ENCODE measurements at regions not wholly inside any gene's neighbourhood (a gene's known extent, or its start where the extent isn't known, plus 50 kb on each side); places are given as distances from the start of the nearest gene placed in this dataset.

GRCh38 chr15:69815793-69816192 lies 281.9 kb downstream of the TLE3 start:
- Histone ChIP-seq H3K27me3 (ENCODE audit: control insufficient read depth in 1 of 2, insufficient read depth in 2 of 2, low read length in 2 of 2) (no peaks in the 10 kb centered on the region), H3K4me3 (ENCODE audit: low read depth in 1 of 2, low read length in 2 of 2) (no peak overlapping the region), H3K9ac (ENCODE audit: low read length) (no peak overlapping the region), H3K9me3 (ENCODE audit: low read length) (no peaks in the 10 kb centered on the region), H3K36me3 (ENCODE audit: insufficient read depth, low read length) (no peaks in the 10 kb centered on the region), H3K27ac (ENCODE audit: low read depth, low read length) (no peak overlapping the region), H3K4me1 (ENCODE audit: insufficient read depth, low read length) (no peaks in the 10 kb centered on the region)

GRCh38 chr15:69816522-69816921 lies 281.2 kb downstream of the TLE3 start:
- no peaks in the 10 kb centered on the region for H3K9me3 ChIP-seq (ENCODE audit: low read length)
- H3K4me3 ChIP-seq (ENCODE audit: low read depth in 1 of 2, low read length in 2 of 2), result no peak overlapping the region

DNA sequence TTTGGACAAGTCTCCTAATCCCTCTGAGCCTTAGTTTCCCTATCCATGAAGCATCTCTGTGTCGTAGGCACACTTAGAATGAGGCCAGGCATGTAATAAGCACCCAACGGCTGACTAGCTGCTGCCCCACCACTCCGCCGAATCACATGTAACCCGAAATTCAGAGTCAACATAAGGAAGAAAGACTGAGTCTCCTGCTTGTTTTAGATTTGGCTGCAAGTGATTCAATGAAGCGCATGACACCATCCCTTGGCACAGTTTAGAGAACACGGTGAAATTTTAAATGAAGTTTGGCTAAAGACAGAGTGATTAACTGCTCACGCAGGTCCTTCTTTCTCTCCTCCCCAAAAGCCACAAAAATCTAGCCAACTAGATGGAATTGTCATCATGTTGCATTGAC lies 279.2 kb downstream of the TLE3 start:
- H3K27me3 ChIP-seq (ENCODE audit: control insufficient read depth in 1 of 2, insufficient read depth in 2 of 2, low read length in 2 of 2), result no peaks in the 10 kb centered on the region
- no peaks in the 10 kb centered on the region for H3K9me3 ChIP-seq (ENCODE audit: low read length)
- H3K27ac ChIP-seq (ENCODE audit: low read depth, low read length), result no peak overlapping the region
- no peak overlapping the region for H3K9ac ChIP-seq (ENCODE audit: low read length)
- no peaks in the 10 kb centered on the region for H3K36me3 ChIP-seq (ENCODE audit: insufficient read depth, low read length)
- H3K4me3 ChIP-seq (ENCODE audit: low read depth in 1 of 2, low read length in 2 of 2), result no peak overlapping the region
- H3K4me1 ChIP-seq (ENCODE audit: insufficient read depth, low read length), result no peaks in the 10 kb centered on the region

More at GRCh38 chr15:69816522-69816921, 281.2 kb downstream of the TLE3 start:
- H3K27ac ChIP-seq (ENCODE audit: low read depth, low read length), result no peak overlapping the region
- no peaks in the 10 kb centered on the region for H3K36me3 ChIP-seq (ENCODE audit: insufficient read depth, low read length)
- no peaks in the 10 kb centered on the region for H3K27me3 ChIP-seq (ENCODE audit: control insufficient read depth in 1 of 2, insufficient read depth in 2 of 2, low read length in 2 of 2)
- H3K4me1 ChIP-seq (ENCODE audit: insufficient read depth, low read length), result no peaks in the 10 kb centered on the region
- no peak overlapping the region for H3K9ac ChIP-seq (ENCODE audit: low read length)

DNA sequence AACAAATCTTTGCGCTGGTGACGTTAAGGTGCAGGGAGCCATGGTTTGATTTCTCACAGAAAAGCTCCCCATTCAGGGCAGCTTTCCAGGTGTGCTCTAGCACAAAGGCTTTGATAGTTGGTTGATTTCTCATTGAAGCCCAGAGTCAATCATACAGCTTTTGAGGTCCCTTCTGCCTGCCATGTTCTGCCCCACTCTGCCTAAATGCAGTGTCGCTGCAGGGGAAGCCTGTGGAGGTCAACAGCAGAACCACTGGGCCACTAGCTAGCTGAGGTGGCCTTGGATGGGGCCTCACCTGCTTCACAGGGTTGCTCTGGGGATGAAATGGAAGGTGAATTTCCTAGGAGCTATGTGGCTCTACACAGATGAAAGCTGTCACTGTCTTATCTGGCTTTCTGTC lies 278.3 kb downstream of the TLE3 start:
- H3K36me3 ChIP-seq (ENCODE audit: insufficient read depth, low read length), result no peaks in the 10 kb centered on the region
- H3K27me3 ChIP-seq (ENCODE audit: control insufficient read depth in 1 of 2, insufficient read depth in 2 of 2, low read length in 2 of 2), result no peaks in the 10 kb centered on the region
- H3K4me1 ChIP-seq (ENCODE audit: insufficient read depth, low read length), result no peaks in the 10 kb centered on the region
- H3K4me3 ChIP-seq (ENCODE audit: low read depth in 1 of 2, low read length in 2 of 2), result no peak overlapping the region
- H3K9ac ChIP-seq (ENCODE audit: low read length), result no peak overlapping the region
- H3K27ac ChIP-seq (ENCODE audit: low read depth, low read length), result no peak overlapping the region
- H3K9me3 ChIP-seq (ENCODE audit: low read length), result no peaks in the 10 kb centered on the region

GRCh38 chr15:69820819-69821218 lies 276.9 kb downstream of the TLE3 start:
- Histone ChIP-seq H3K4me3 (ENCODE audit: low read depth in 1 of 2, low read length in 2 of 2) (no peak overlapping the region), H3K36me3 (ENCODE audit: insufficient read depth, low read length) (no peaks in the 10 kb centered on the region), H3K9ac (ENCODE audit: low read length) (no peak overlapping the region), H3K27me3 (ENCODE audit: control insufficient read depth in 1 of 2, insufficient read depth in 2 of 2, low read length in 2 of 2) (no peaks in the 10 kb centered on the region), H3K9me3 (ENCODE audit: low read length) (no peaks in the 10 kb centered on the region), H3K4me1 (ENCODE audit: insufficient read depth, low read length) (no peaks in the 10 kb centered on the region), H3K27ac (ENCODE audit: low read depth, low read length) (no peak overlapping the region)

GRCh38 chr15:69823223-69823907 lies 274.4 kb downstream of the TLE3 start:
- no peaks in the 10 kb centered on the region for H3K27me3 ChIP-seq (ENCODE audit: control insufficient read depth in 1 of 2, insufficient read depth in 2 of 2, low read length in 2 of 2)
- H3K4me3 ChIP-seq (ENCODE audit: low read depth in 1 of 2, low read length in 2 of 2), result no peak overlapping the region
- no peak overlapping the region for H3K9ac ChIP-seq (ENCODE audit: low read length)
- H3K4me1 ChIP-seq (ENCODE audit: insufficient read depth, low read length), result no peaks in the 10 kb centered on the region
- no peaks in the 10 kb centered on the region for H3K36me3 ChIP-seq (ENCODE audit: insufficient read depth, low read length)
- no peak overlapping the region for H3K27ac ChIP-seq (ENCODE audit: low read depth, low read length)
- no peaks in the 10 kb centered on the region for H3K9me3 ChIP-seq (ENCODE audit: low read length)

GRCh38 chr15:69824075-69824876 lies 273.4 kb downstream of the TLE3 start:
- no peak overlapping the region for H3K9ac ChIP-seq (ENCODE audit: low read length)
- H3K9me3 ChIP-seq (ENCODE audit: low read length), result no peaks in the 10 kb centered on the region
- no peak overlapping the region for H3K27ac ChIP-seq (ENCODE audit: low read depth, low read length)
- H3K27me3 ChIP-seq (ENCODE audit: control insufficient read depth in 1 of 2, insufficient read depth in 2 of 2, low read length in 2 of 2), result no peaks in the 10 kb centered on the region
- H3K4me3 ChIP-seq (ENCODE audit: low read depth in 1 of 2, low read length in 2 of 2), result no peak overlapping the region
- H3K4me1 ChIP-seq (ENCODE audit: insufficient read depth, low read length), result no peaks in the 10 kb centered on the region
- H3K36me3 ChIP-seq (ENCODE audit: insufficient read depth, low read length), result no peaks in the 10 kb centered on the region

GRCh38 chr15:69824877-69825406 lies 272.8 kb downstream of the TLE3 start:
- H3K36me3 ChIP-seq (ENCODE audit: insufficient read depth, low read length), result no peaks in the 10 kb centered on the region
- no peaks in the 10 kb centered on the region for H3K9me3 ChIP-seq (ENCODE audit: low read length)
- no peaks in the 10 kb centered on the region for H3K27me3 ChIP-seq (ENCODE audit: control insufficient read depth in 1 of 2, insufficient read depth in 2 of 2, low read length in 2 of 2)
- no peak overlapping the region for H3K4me3 ChIP-seq (ENCODE audit: low read depth in 1 of 2, low read length in 2 of 2)
- H3K27ac ChIP-seq (ENCODE audit: low read depth, low read length), result no peak overlapping the region
- H3K4me1 ChIP-seq (ENCODE audit: insufficient read depth, low read length), result no peaks in the 10 kb centered on the region
- H3K9ac ChIP-seq (ENCODE audit: low read length), result no peak overlapping the region

- Histone ChIP-seq H3K27ac (ENCODE audit: low read depth, low read length) (no peak overlapping the region), H3K9ac (ENCODE audit: low read length) (no peak overlapping the region), H3K9me3 (ENCODE audit: low read length) (no peaks in the 10 kb centered on the region), H3K4me3 (ENCODE audit: low read depth in 1 of 2, low read length in 2 of 2) (no peak overlapping the region), H3K4me1 (ENCODE audit: insufficient read depth, low read length) (no peaks in the 10 kb centered on the region), H3K36me3 (ENCODE audit: insufficient read depth, low read length) (no peaks in the 10 kb centered on the region), H3K27me3 (ENCODE audit: control insufficient read depth in 1 of 2, insufficient read depth in 2 of 2, low read length in 2 of 2) (no peaks in the 10 kb centered on the region)
These were observed 271.5 kb downstream of the TLE3 start for GRCh38 chr15:69825941-69826818.

DNA sequence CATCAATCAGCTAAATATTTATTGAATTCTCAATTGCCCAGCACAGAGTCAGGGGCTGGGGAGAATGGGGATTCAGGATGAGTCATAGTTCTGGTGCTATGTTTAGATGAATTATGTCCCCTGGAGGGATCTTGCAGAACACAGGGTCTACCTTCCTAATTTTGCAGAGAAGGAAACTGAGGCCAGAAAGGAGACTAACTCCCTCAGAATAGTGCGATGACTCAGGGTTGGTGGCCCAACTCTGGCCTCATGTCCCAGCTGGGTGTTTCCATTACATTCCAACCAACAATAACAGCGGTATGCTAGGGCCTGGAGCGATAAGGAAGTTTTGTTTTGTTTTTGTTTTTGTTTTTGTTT lies 270.9 kb downstream of the TLE3 start:
- Histone ChIP-seq H3K4me1 (ENCODE audit: insufficient read depth, low read length) (no peaks in the 10 kb centered on the region), H3K9me3 (ENCODE audit: low read length) (no peaks in the 10 kb centered on the region), H3K36me3 (ENCODE audit: insufficient read depth, low read length) (no peaks in the 10 kb centered on the region), H3K9ac (ENCODE audit: low read length) (no peak overlapping the region), H3K4me3 (ENCODE audit: low read depth in 1 of 2, low read length in 2 of 2) (no peak overlapping the region), H3K27ac (ENCODE audit: low read depth, low read length) (no peak overlapping the region), H3K27me3 (ENCODE audit: control insufficient read depth in 1 of 2, insufficient read depth in 2 of 2, low read length in 2 of 2) (no peaks in the 10 kb centered on the region)

DNA sequence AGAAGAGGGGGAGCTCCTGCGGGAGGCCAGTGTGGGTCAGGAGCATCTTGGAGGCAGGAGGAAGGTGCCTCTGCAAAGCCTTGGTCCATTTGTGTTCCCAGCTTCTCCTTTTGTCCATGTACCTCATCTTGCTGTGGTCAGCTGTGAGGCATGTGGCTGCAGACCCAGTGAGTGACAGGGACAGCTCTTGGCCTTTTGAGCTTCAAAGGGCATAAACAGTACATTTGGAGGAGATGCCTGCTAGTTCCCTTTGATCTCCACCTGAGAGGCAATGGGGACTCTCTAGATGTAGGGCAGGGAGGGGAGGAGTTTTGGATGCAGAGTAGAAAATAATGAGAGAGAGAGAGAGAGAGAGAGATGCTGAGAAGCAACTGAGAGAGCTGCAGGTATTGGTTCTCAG lies 270.0 kb downstream of the TLE3 start:
- no peaks in the 10 kb centered on the region for H3K36me3 ChIP-seq (ENCODE audit: insufficient read depth, low read length)
- H3K27me3 ChIP-seq (ENCODE audit: control insufficient read depth in 1 of 2, insufficient read depth in 2 of 2, low read length in 2 of 2), result no peaks in the 10 kb centered on the region
- H3K27ac ChIP-seq (ENCODE audit: low read depth, low read length), result no peak overlapping the region
- H3K9ac ChIP-seq (ENCODE audit: low read length), result no peak overlapping the region
- no peaks in the 10 kb centered on the region for H3K9me3 ChIP-seq (ENCODE audit: low read length)
- no peaks in the 10 kb centered on the region for H3K4me1 ChIP-seq (ENCODE audit: insufficient read depth, low read length)
- no peak overlapping the region for H3K4me3 ChIP-seq (ENCODE audit: low read depth in 1 of 2, low read length in 2 of 2)

All from muscle layer of colon (tissue), 2 donors.